ENCODE measurements at regions not wholly inside any gene's neighbourhood (a gene's known extent, or its start where the extent isn't known, plus 50 kb on each side); places are given as distances from the start of the nearest gene placed in this dataset.

DNA sequence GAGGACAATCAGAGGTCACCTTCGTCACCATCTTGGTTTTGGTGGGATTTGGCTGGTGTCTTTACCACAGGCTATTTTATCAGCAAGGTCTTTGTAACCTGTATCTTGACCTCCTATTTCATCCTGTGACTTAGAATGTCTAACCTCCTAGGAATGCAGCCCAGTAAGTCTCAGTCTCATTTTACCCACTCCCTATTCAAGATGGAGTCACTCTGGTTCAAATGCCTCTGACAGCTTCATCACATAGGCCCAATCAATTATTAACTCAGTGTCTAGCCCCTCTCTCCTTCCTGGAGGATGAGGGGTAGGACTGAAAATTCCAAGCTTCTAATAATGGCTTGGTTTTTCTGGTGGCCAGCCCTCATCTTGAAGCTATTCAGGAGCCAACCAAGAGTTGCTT, 111.4 kb upstream of the NAP1L1 start:
- no peaks in the 10 kb centered on the region for H3K36me3 ChIP-seq (ENCODE audit: control insufficient read depth in 2 of 2, extremely low read depth in 1 of 2, insufficient read depth in 2 of 2, low read length in 2 of 2)
- FAIRE-seq = no peak
- dilution Hi-C loops (cut with MboI; ENCODE audit: extremely low pct_ligation_motif_present, low sequenced_read_pairs) = no loop called here

DNA sequence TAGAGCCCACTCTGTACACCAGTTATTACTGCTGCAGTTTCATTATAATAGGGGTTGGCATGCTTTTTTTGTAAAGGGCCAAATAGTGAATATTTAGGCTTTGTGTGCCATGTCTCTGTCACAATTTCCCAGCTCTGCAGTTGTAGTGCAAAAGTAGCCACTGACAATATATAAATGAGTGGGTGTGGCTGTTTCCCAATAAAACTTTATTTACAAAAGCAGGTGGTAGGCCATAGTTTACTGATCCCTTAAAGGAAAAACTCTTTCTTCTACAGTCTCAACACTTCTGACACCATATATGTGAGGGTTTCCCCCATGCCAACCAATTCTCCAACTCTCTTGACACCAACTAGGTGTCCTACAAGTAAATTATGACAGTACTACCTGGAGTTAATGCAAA, 110.2 kb upstream of the NAP1L1 start:
- Histone ChIP-seq H3K36me3 (ENCODE audit: control insufficient read depth in 2 of 2, extremely low read depth in 1 of 2, insufficient read depth in 2 of 2, low read length in 2 of 2) (no peaks in the 10 kb centered on the region), H3K4me1 (ENCODE audit: control insufficient read depth, extremely low read depth, insufficient read depth, low read length) (no peaks in the 10 kb centered on the region), H3K9me1 (ENCODE audit: control insufficient read depth, extremely low read depth, insufficient read depth, low read length) (no peaks in the 10 kb centered on the region), H2AFZ (ENCODE audit: control insufficient read depth, low read length) (no peak overlapping the region), H3K27me3 (ENCODE audit: control insufficient read depth, extremely low read depth, insufficient read depth, low read length) (no peaks in the 10 kb centered on the region), H3K9ac (ENCODE audit: control insufficient read depth, extremely low read depth, insufficient read depth, low read length) (no peak overlapping the region), H4K20me1 (ENCODE audit: control insufficient read depth, extremely low read depth, insufficient read depth, low read length) (no peaks in the 10 kb centered on the region), H3K9me3 (ENCODE audit: control insufficient read depth, low read depth, low read length) (peaks cover 1% of the 10 kb centered on the region), H3K27ac (ENCODE audit: control insufficient read depth, insufficient read depth, low read length) (no peak overlapping the region), H3K4me3 (ENCODE audit: control insufficient read depth in 2 of 3, extremely low read depth in 1 of 3, insufficient read depth in 2 of 3, low read depth in 1 of 3, low read length in 3 of 3) (no peak overlapping the region), H3K79me2 (ENCODE audit: control insufficient read depth, insufficient read depth, low read length) (no peaks in the 10 kb centered on the region), H3K4me2 (ENCODE audit: control insufficient read depth, extremely low read depth, insufficient read depth, low read depth, low read length) (no peak overlapping the region)
- TF ChIP-seq, protein P1, sequence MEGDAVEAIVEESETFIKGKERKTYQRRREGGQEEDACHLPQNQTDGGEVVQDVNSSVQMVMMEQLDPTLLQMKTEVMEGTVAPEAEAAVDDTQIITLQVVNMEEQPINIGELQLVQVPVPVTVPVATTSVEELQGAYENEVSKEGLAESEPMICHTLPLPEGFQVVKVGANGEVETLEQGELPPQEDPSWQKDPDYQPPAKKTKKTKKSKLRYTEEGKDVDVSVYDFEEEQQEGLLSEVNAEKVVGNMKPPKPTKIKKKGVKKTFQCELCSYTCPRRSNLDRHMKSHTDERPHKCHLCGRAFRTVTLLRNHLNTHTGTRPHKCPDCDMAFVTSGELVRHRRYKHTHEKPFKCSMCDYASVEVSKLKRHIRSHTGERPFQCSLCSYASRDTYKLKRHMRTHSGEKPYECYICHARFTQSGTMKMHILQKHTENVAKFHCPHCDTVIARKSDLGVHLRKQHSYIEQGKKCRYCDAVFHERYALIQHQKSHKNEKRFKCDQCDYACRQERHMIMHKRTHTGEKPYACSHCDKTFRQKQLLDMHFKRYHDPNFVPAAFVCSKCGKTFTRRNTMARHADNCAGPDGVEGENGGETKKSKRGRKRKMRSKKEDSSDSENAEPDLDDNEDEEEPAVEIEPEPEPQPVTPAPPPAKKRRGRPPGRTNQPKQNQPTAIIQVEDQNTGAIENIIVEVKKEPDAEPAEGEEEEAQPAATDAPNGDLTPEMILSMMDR (optimal IDR thresholded peaks at IDR 0.05 in 1 of 3, IDR thresholded peaks at IDR 0.05 in 1 of 3, conservative IDR thresholded peaks at IDR 0.05 in 1 of 3; ENCODE audit: extremely low read depth in 1 of 3, insufficient read depth in 2 of 3, low read length in 3 of 3) = no peak
- no peak for TF ChIP-seq EZH2 (IDR thresholded peaks at IDR 0.05; ENCODE audit: low read length)
- no peak for DNase-seq (ENCODE audit: low read depth, low spot score)
- dilution Hi-C loops (cut with MboI; ENCODE audit: extremely low pct_ligation_motif_present, low sequenced_read_pairs) = no loop called here
- FAIRE-seq = no peak

More for the DNA sequence above, 111.4 kb upstream of the NAP1L1 start:
- no peaks in the 10 kb centered on the region for H3K27me3 ChIP-seq (ENCODE audit: control insufficient read depth, extremely low read depth, insufficient read depth, low read length)
- no peaks in the 10 kb centered on the region for H4K20me1 ChIP-seq (ENCODE audit: control insufficient read depth, extremely low read depth, insufficient read depth, low read length)
- H3K9me1 ChIP-seq (ENCODE audit: control insufficient read depth, extremely low read depth, insufficient read depth, low read length) = no peaks in the 10 kb centered on the region
- H3K4me2 ChIP-seq (ENCODE audit: control insufficient read depth, extremely low read depth, insufficient read depth, low read depth, low read length) = no peak overlapping the region
- H2AFZ ChIP-seq (ENCODE audit: control insufficient read depth, low read length) = no peak overlapping the region
- peaks cover 1% of the 10 kb centered on the region for H3K9me3 ChIP-seq (ENCODE audit: control insufficient read depth, low read depth, low read length)
- H3K9ac ChIP-seq (ENCODE audit: control insufficient read depth, extremely low read depth, insufficient read depth, low read length) = no peak overlapping the region
- TF ChIP-seq, protein P1 (optimal IDR thresholded peaks at IDR 0.05 in 1 of 3, IDR thresholded peaks at IDR 0.05 in 1 of 3, conservative IDR thresholded peaks at IDR 0.05 in 1 of 3; ENCODE audit: extremely low read depth in 1 of 3, insufficient read depth in 2 of 3, low read length in 3 of 3) = no peak
- no peak for TF ChIP-seq EZH2 (IDR thresholded peaks at IDR 0.05; ENCODE audit: low read length)
- H3K4me3 ChIP-seq (ENCODE audit: control insufficient read depth in 2 of 3, extremely low read depth in 1 of 3, insufficient read depth in 2 of 3, low read depth in 1 of 3, low read length in 3 of 3) = no peak overlapping the region
- no peaks in the 10 kb centered on the region for H3K79me2 ChIP-seq (ENCODE audit: control insufficient read depth, insufficient read depth, low read length)
- no peaks in the 10 kb centered on the region for H3K4me1 ChIP-seq (ENCODE audit: control insufficient read depth, extremely low read depth, insufficient read depth, low read length)
- DNase-seq (ENCODE audit: low read depth, low spot score) = no peak
- H3K27ac ChIP-seq (ENCODE audit: control insufficient read depth, insufficient read depth, low read length) = no peak overlapping the region
